Lower leg skin (tissue), 4 donors: ENCODE measurements at regions not wholly inside any gene's neighbourhood (a gene's known extent, or its start where the extent isn't known, plus 50 kb on each side); places are given as distances from the start of the nearest gene placed in this dataset.

Source experiments
- DNase-seq, 2 donors: peaks; one replicate each; pipeline ENCODE4 v3.0.0-alpha.2; 2019; ENCODE audit warnings: low spot score in 2 of 2
- H3K4me3 ChIP-seq: fragments of 200-600 bp; sonication (generic); 2 replicates; pipeline ENCODE4 v1.5.1; 2017; ENCODE audit warnings: mild to moderate bottlenecking, low read depth; ENCODE audit not compliant: poor library complexity, severe bottlenecking
- POLR2A ChIP-seq, 2 donors: fragments of 450-650 bp; IDR thresholded peaks; one replicate each; pipeline ENCODE4 v1.6.1; 2016 to 2017; ENCODE audit warnings: antibody characterized with exemption in 2 of 2, mild to moderate bottlenecking in 1 of 2, moderate library complexity in 1 of 2
- WGBS, 2 donors: methylation state at CpG; one replicate each; pipeline ENCODE4 v1.1.5; 2018; 5-methylcytosine and 5-hydroxymethylcytosine counted together
- intact Hi-C: fragments of 100-400 bp; cut with DNase I; formaldehyde crosslinking; loops from one replicate; pipeline ENCODE4 v1.15.0; 2023; ENCODE audit warnings: low total_unique reads
- TF ChIP-seq, protein P1 (sequence below), 3 donors: fragments of 450-650 bp; IDR thresholded peaks; one replicate each; pipeline ENCODE4 v1.5.1; 2016; ENCODE audit warnings: antibody characterized with exemption in 3 of 3, mild to moderate bottlenecking in 3 of 3, moderate library complexity in 2 of 3

- 86 to 90% methylated on average over 6 of the region's 6 CpGs for WGBS, 2 donors
- intact Hi-C loops, result no loop called here
- no peak for DNase-seq
- no peak overlapping the region for H3K4me3 ChIP-seq
- TF ChIP-seq POLR2A (IDR thresholded peaks at IDR 0.05), result no peak
- TF ChIP-seq, protein P1, sequence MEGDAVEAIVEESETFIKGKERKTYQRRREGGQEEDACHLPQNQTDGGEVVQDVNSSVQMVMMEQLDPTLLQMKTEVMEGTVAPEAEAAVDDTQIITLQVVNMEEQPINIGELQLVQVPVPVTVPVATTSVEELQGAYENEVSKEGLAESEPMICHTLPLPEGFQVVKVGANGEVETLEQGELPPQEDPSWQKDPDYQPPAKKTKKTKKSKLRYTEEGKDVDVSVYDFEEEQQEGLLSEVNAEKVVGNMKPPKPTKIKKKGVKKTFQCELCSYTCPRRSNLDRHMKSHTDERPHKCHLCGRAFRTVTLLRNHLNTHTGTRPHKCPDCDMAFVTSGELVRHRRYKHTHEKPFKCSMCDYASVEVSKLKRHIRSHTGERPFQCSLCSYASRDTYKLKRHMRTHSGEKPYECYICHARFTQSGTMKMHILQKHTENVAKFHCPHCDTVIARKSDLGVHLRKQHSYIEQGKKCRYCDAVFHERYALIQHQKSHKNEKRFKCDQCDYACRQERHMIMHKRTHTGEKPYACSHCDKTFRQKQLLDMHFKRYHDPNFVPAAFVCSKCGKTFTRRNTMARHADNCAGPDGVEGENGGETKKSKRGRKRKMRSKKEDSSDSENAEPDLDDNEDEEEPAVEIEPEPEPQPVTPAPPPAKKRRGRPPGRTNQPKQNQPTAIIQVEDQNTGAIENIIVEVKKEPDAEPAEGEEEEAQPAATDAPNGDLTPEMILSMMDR (IDR thresholded peaks at IDR 0.05), result no peak
These were observed 211.3 kb downstream of the GPD2 start for GRCh38 chr2:156647377-156648010.

DNA sequence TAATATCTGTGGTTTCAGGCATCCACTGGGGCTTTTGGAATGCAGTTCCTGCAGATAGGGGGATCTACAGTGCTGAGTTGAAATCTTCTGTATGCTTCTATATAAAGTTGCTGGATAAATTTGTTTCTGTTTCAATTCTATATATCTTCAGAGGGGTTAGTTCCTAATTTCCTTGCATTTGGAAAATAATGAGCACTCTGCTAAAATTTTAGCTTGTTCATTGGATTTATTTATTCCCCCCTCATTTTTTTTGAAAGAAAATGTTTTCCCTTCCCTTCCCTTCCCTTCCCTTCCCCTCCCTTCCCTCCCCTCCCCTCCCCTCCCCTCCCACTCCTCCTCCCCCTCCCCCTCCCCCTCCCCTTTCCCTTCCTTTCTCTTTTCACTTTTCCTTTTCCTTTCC lies 212.3 kb downstream of the GPD2 start:
- DNase-seq, result no peak
- intact Hi-C loops, result no loop called here
- H3K4me3 ChIP-seq, result no peak overlapping the region
- TF ChIP-seq, protein P1 (IDR thresholded peaks at IDR 0.05), result no peak
- TF ChIP-seq POLR2A (IDR thresholded peaks at IDR 0.05), result no peak

GRCh38 chr2:156649596-156649995 lies 213.4 kb downstream of the GPD2 start:
- DNase-seq, result no peak
- TF ChIP-seq POLR2A (IDR thresholded peaks at IDR 0.05), result no peak
- TF ChIP-seq, protein P1 (IDR thresholded peaks at IDR 0.05), result no peak
- 62 to 63% methylated on average over 1 of the region's 1 CpG for WGBS, 2 donors
- intact Hi-C loops, result no loop called here
- H3K4me3 ChIP-seq, result no peak overlapping the region

DNA sequence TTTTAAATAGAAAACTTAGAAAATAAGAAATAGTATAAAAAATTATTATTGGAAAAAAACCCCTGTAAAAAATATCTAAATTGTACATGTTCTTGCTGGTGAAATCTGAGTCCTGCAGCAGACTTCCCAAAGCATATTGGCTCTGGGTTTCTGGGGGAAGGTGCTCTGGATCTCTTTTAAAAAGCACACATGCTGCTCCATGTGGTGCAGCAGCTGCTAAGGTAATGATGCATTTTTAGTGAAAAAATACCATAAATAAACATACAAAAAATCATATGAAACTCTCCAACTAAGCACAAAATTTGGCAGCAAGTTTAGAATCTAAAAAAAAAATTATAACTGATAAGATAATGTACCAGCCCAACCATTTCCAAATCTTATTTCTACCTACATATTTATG lies 216.5 kb downstream of the GPD2 start:
- intact Hi-C loops, result no loop called here
- H3K4me3 ChIP-seq, result no peak overlapping the region
- TF ChIP-seq, protein P1 (IDR thresholded peaks at IDR 0.05), result no peak
- no peak for TF ChIP-seq POLR2A (IDR thresholded peaks at IDR 0.05)
- no peak for DNase-seq

GRCh38 chr2:156653675-156654074 lies 217.5 kb downstream of the GPD2 start:
- no peak overlapping the region for H3K4me3 ChIP-seq
- intact Hi-C loops, result no loop called here
- TF ChIP-seq, protein P1 (IDR thresholded peaks at IDR 0.05), result no peak
- TF ChIP-seq POLR2A (IDR thresholded peaks at IDR 0.05), result no peak
- DNase-seq, result no peak

DNA sequence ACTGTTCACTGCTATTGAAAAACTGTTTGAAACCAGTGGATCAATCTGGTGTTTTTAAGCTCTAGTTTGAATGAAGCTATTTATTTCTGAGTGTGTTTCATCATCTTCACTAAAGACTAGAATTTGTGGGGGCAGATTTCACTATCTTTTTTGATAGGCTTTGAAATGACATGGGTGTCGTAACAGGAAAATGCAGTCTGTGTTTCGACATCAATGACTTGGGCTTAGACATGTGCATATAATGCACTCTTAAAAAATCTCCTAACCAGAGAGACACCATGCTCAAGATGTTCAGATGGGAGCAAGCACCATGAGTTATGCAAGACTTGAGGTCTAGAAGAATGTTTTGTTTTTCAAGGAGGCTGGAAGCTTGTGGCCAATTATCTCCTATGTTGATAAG lies 221.6 kb downstream of the GPD2 start:
- TF ChIP-seq, protein P1 (IDR thresholded peaks at IDR 0.05), result no peak
- TF ChIP-seq POLR2A (IDR thresholded peaks at IDR 0.05), result no peak
- intact Hi-C loops, result no loop called here
- H3K4me3 ChIP-seq, result no peak overlapping the region
- no peak for DNase-seq
- 72 to 84% methylated on average over 2 of the region's 2 CpGs for WGBS, 2 donors
